Upper lobe of left lung (tissue), 6 donors: ENCODE measurements at regions not wholly inside any gene's neighbourhood (a gene's known extent, or its start where the extent isn't known, plus 50 kb on each side); places are given as distances from the start of the nearest gene placed in this dataset.

Experiments
- ATAC-seq, 2 donors: fragments of 200-7000 bp; cut with Tn5 transposase; one replicate each; pipeline ENCODE4 v1.9.1; 2022; ENCODE audit warnings: mild to moderate bottlenecking in 2 of 2, moderate library complexity in 2 of 2; ENCODE audit not compliant: low FRiP score in 2 of 2
- DNase-seq, 2 donors: peaks; one replicate each; pipeline ENCODE4 v3.0.0-alpha.2; 2019 to 2020
- H3K27ac ChIP-seq, 4 donors: fragments of 200-600 bp; sonication (generic); one replicate each; pipeline ENCODE4 v1.5.1; 2016 to 2019
- H3K27me3 ChIP-seq, 4 donors: fragments of 200-600 bp; sonication (generic); one replicate each; pipeline ENCODE4 v1.5.1; 2017 to 2019
- H3K36me3 ChIP-seq, 4 donors: fragments of 200-600 bp; sonication (generic); one replicate each; pipeline ENCODE4 v1.5.1; 2016 to 2019
- H3K4me1 ChIP-seq, 4 donors: fragments of 200-600 bp; sonication (generic); one replicate each; pipeline ENCODE4 v1.5.1; 2018 to 2019
- H3K4me3 ChIP-seq, 4 donors: fragments of 200-600 bp; sonication (generic); one replicate each; pipeline ENCODE4 v1.5.1; 2017 to 2019; ENCODE audit warnings: mild to moderate bottlenecking in 2 of 4, moderate library complexity in 1 of 4
- H3K9me3 ChIP-seq, 4 donors: fragments of 200-600 bp; sonication (generic); one replicate each; pipeline ENCODE4 v1.5.1; 2018 to 2019
- CTCF ChIP-seq, 6 experiments: fragments of 450-650 bp in 4 of 6; fragments of 200-600 bp in 2 of 6; sonication (generic) in 2 of 6; IDR thresholded peaks; one replicate each; pipeline ENCODE4 v1.5.1; 2016 to 2019; ENCODE audit warnings: antibody characterized with exemption in 6 of 6
- EP300 ChIP-seq, 4 donors: sonication (generic); formaldehyde crosslinking; IDR thresholded peaks; one replicate each; pipeline ENCODE4 v1.5.1; 2017; ENCODE audit warnings: antibody characterized with exemption in 4 of 4, control low read depth in 2 of 4
- POLR2A ChIP-seq, 4 donors: fragments of 450-650 bp; IDR thresholded peaks; one replicate each; pipeline ENCODE4 v1.5.1; 2016 to 2017; ENCODE audit warnings: antibody characterized with exemption in 4 of 4, mild to moderate bottlenecking in 2 of 4
- POLR2AphosphoS5 ChIP-seq, 2 donors: sonication (generic); formaldehyde crosslinking; IDR thresholded peaks; one replicate each; pipeline ENCODE4 v1.5.1; 2017; ENCODE audit warnings: antibody characterized with exemption in 2 of 2
- WGBS, 2 donors: methylation state at CpG; one replicate each; pipeline ENCODE4 v1.1.5; 2017 to 2018; 5-methylcytosine and 5-hydroxymethylcytosine counted together
- donor health status: DM: no; HTN: no; CAD: no; lungs with moderate emphysema.
- donor health status: DM: no; HTN: yes; CAD: no; lungs with severe emphysema.

- Histone ChIP-seq H3K4me1 (no peaks in the 10 kb centered on the region), H3K27ac (no peak overlapping the region), H3K36me3 (no peaks in the 10 kb centered on the region), H3K9me3 (peaks cover 0 to 21% (median 2%) of the 10 kb centered on the region in 4 donors), H3K4me3 (no peak overlapping the region), H3K27me3 (no peaks in the 10 kb centered on the region)
- ATAC-seq (no peak), DNase-seq (no peak)
- TF ChIP-seq CTCF (IDR thresholded peaks at IDR 0.05) (no peak), POLR2AphosphoS5 (IDR thresholded peaks at IDR 0.05) (no peak), EP300 (IDR thresholded peaks at IDR 0.05) (no peak), POLR2A (IDR thresholded peaks at IDR 0.05) (no peak)
- WGBS, 2 donors: 46 to 56% methylated on average over 1 of the region's 1 CpG
Measured at GRCh38 chr5:27475063-27475462, 436.7 kb upstream of the CDH9 start.

GRCh38 chr5:27474395-27474794, 436.0 kb upstream of the CDH9 start:
- ATAC-seq (no peak), DNase-seq (no peak)
- no peaks in the 10 kb centered on the region for H3K36me3 ChIP-seq
- TF ChIP-seq POLR2A (IDR thresholded peaks at IDR 0.05) (no peak), EP300 (IDR thresholded peaks at IDR 0.05) (no peak), POLR2AphosphoS5 (IDR thresholded peaks at IDR 0.05) (no peak), CTCF (IDR thresholded peaks at IDR 0.05) (no peak)
- H3K4me1 ChIP-seq: no peaks in the 10 kb centered on the region
- no peak overlapping the region for H3K27ac ChIP-seq
- H3K27me3 ChIP-seq: no peaks in the 10 kb centered on the region
- H3K9me3 ChIP-seq: peaks cover 0 to 21% (median 2%) of the 10 kb centered on the region in 4 donors
- H3K4me3 ChIP-seq: no peak overlapping the region

- TF ChIP-seq POLR2A (IDR thresholded peaks at IDR 0.05) (no peak), EP300 (IDR thresholded peaks at IDR 0.05) (no peak), CTCF (IDR thresholded peaks at IDR 0.05) (no peak), POLR2AphosphoS5 (IDR thresholded peaks at IDR 0.05) (no peak)
- no peaks in the 10 kb centered on the region for H3K36me3 ChIP-seq
- no peak for ATAC-seq
- peaks cover 0 to 21% (median 2%) of the 10 kb centered on the region in 4 donors for H3K9me3 ChIP-seq
- no peaks in the 10 kb centered on the region for H3K27me3 ChIP-seq
- no peak overlapping the region for H3K4me3 ChIP-seq
- H3K4me1 ChIP-seq: no peaks in the 10 kb centered on the region
- no peak for DNase-seq
- H3K27ac ChIP-seq: no peak overlapping the region
- 81 to 88% methylated on average over 2 of the region's 2 CpGs for WGBS, 2 donors
Measured at GRCh38 chr5:27474047-27474309, 435.6 kb upstream of the CDH9 start.

- H3K27ac ChIP-seq: no peak overlapping the region
- H3K4me1 ChIP-seq: no peaks in the 10 kb centered on the region
- no peak overlapping the region for H3K4me3 ChIP-seq
- no peaks in the 10 kb centered on the region for H3K27me3 ChIP-seq
- DNase-seq (no peak), ATAC-seq (no peak)
- H3K9me3 ChIP-seq: peaks cover 0 to 21% (median 2%) of the 10 kb centered on the region in 4 donors
- WGBS, 2 donors: 80 to 84% methylated on average over 5 of the region's 5 CpGs
- no peak for TF ChIP-seq POLR2AphosphoS5 (IDR thresholded peaks at IDR 0.05)
- no peak for TF ChIP-seq POLR2A (IDR thresholded peaks at IDR 0.05)
- no peak for TF ChIP-seq EP300 (IDR thresholded peaks at IDR 0.05)
- H3K36me3 ChIP-seq: no peaks in the 10 kb centered on the region
Measured at GRCh38 chr5:27473307-27474046, 435.1 kb upstream of the CDH9 start.

- 65 to 75% methylated on average over 4 of the region's 4 CpGs for WGBS, 2 donors
Measured at GRCh38 chr5:27472871-27473270, 434.5 kb upstream of the CDH9 start.

More at GRCh38 chr5:27472871-27473270, 434.5 kb upstream of the CDH9 start:
- no peak for DNase-seq
- H3K9me3 ChIP-seq: peaks cover 0 to 21% (median 2%) of the 10 kb centered on the region in 4 donors
- no peak for ATAC-seq
- H3K36me3 ChIP-seq: no peaks in the 10 kb centered on the region
- no peaks in the 10 kb centered on the region for H3K4me1 ChIP-seq
- H3K4me3 ChIP-seq: no peak overlapping the region
- no peaks in the 10 kb centered on the region for H3K27me3 ChIP-seq
- TF ChIP-seq EP300 (IDR thresholded peaks at IDR 0.05) (no peak), POLR2A (IDR thresholded peaks at IDR 0.05) (no peak), POLR2AphosphoS5 (IDR thresholded peaks at IDR 0.05) (no peak), CTCF (IDR thresholded peaks at IDR 0.05) (no peak)
- H3K27ac ChIP-seq: no peak overlapping the region
